ENCODE measurements at regions not wholly inside any gene's neighbourhood (a gene's known extent, or its start where the extent isn't known, plus 50 kb on each side); places are given as distances from the start of the nearest gene placed in this dataset.

- Histone ChIP-seq H3K27me3 (ENCODE audit: control insufficient read depth, insufficient read depth, low read length, poor library complexity, severe bottlenecking) (no peaks in the 10 kb centered on the region), H3K27ac (ENCODE audit: low read depth, low read length) (peak overlapping the region; percentile 42), H3K4me3 (ENCODE audit: low read length) (no peak overlapping the region), H3K4me1 (ENCODE audit: control insufficient read depth, insufficient read depth, low read length) (peaks cover 15% of the 10 kb centered on the region), H3K9ac (ENCODE audit: extremely low read depth, low read length, poor library complexity, severe bottlenecking) (no peak overlapping the region), H3K9me3 (ENCODE audit: control insufficient read depth, low read length) (peaks cover 5% of the 10 kb centered on the region), H3K36me3 (ENCODE audit: control insufficient read depth, insufficient read depth, low read length) (no peaks in the 10 kb centered on the region)
- no peak overlapping the region for H3K27ac Mint-ChIP-seq
- H3K36me3 Mint-ChIP-seq (ENCODE audit: low read depth) = no peaks in the 10 kb centered on the region
- peaks cover 12% of the 10 kb centered on the region for H3K9me3 Mint-ChIP-seq
- WGBS, 2 experiments (ENCODE audit: insufficient coverage in 1 of 2, insufficient read length in 1 of 2) = 29 to 42% methylated on average over 2 to 3 of the region's 3 CpGs
- TF ChIP-seq, protein P1, sequence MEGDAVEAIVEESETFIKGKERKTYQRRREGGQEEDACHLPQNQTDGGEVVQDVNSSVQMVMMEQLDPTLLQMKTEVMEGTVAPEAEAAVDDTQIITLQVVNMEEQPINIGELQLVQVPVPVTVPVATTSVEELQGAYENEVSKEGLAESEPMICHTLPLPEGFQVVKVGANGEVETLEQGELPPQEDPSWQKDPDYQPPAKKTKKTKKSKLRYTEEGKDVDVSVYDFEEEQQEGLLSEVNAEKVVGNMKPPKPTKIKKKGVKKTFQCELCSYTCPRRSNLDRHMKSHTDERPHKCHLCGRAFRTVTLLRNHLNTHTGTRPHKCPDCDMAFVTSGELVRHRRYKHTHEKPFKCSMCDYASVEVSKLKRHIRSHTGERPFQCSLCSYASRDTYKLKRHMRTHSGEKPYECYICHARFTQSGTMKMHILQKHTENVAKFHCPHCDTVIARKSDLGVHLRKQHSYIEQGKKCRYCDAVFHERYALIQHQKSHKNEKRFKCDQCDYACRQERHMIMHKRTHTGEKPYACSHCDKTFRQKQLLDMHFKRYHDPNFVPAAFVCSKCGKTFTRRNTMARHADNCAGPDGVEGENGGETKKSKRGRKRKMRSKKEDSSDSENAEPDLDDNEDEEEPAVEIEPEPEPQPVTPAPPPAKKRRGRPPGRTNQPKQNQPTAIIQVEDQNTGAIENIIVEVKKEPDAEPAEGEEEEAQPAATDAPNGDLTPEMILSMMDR (conservative IDR thresholded peaks at IDR 0.05) = no peak
- H3K4me1 Mint-ChIP-seq = peaks cover 36% of the 10 kb centered on the region
- H3K4me3 Mint-ChIP-seq = no peak overlapping the region
- no peak for DNase-seq
- no peaks in the 10 kb centered on the region for H3K27me3 Mint-ChIP-seq (ENCODE audit: insufficient read depth)
These were observed 413.5 kb upstream of the CLINT1 start for GRCh38 chr5:158272409-158272808.

DNA sequence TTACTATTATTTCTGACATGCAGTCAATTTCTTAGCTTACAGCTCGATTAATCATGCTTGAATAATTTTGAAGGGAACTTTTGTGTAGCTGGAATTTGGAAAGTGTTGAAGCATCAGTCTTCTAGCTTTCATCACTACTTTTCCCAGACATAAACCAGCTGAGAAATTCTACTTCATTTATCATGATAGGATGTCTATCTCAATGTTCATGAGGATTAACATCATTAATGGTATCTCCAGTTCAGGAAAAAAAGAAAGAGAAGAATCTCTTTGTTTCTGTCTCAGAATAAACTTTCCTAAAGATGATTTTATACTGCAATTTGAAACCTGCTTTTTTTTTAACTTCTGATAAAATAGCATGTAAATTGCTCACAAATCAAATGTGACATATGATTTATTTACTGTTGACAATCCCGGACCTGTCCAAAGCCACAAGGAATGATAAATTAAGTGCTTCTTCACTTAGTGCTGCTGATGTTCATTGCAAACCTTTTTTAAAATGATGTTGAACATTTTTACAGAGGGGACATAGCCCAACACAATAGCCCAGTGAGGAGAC lies 412.1 kb upstream of the CLINT1 start:
- Histone ChIP-seq H3K36me3 (ENCODE audit: control insufficient read depth, insufficient read depth, low read length) (no peaks in the 10 kb centered on the region), H3K9ac (ENCODE audit: extremely low read depth, low read length, poor library complexity, severe bottlenecking) (no peak overlapping the region), H3K4me1 (ENCODE audit: control insufficient read depth, insufficient read depth, low read length) (peaks cover 11% of the 10 kb centered on the region), H3K9me3 (ENCODE audit: control insufficient read depth, low read length) (peaks cover 15% of the 10 kb centered on the region), H3K27me3 (ENCODE audit: control insufficient read depth, insufficient read depth, low read length, poor library complexity, severe bottlenecking) (no peaks in the 10 kb centered on the region), H3K4me3 (ENCODE audit: low read length) (no peak overlapping the region), H3K27ac (ENCODE audit: low read depth, low read length) (peak overlapping the region; percentile 34)
- TF ChIP-seq, protein P1 (conservative IDR thresholded peaks at IDR 0.05) = no peak
- H3K27ac Mint-ChIP-seq = peak overlapping the region; percentile 19
- H3K4me1 Mint-ChIP-seq = peaks cover 23% of the 10 kb centered on the region
- DNase-seq = no peak
- no peaks in the 10 kb centered on the region for H3K36me3 Mint-ChIP-seq (ENCODE audit: low read depth)
- H3K9me3 Mint-ChIP-seq = peaks cover 20% of the 10 kb centered on the region
- H3K4me3 Mint-ChIP-seq = no peak overlapping the region
- WGBS, 2 experiments (ENCODE audit: insufficient coverage in 1 of 2, insufficient read length in 1 of 2) = 17 to 69% methylated on average over 1 to 2 of the region's 2 CpGs
- H3K27me3 Mint-ChIP-seq (ENCODE audit: insufficient read depth) = no peaks in the 10 kb centered on the region

GRCh38 chr5:158268286-158268685 lies 409.3 kb upstream of the CLINT1 start:
- 88 to 91% methylated on average over 4 to 8 of the region's 8 CpGs for WGBS, 2 experiments (ENCODE audit: insufficient coverage in 1 of 2, insufficient read length in 1 of 2)
- H3K9me3 ChIP-seq (ENCODE audit: control insufficient read depth, low read length) = peaks cover 15% of the 10 kb centered on the region
- TF ChIP-seq, protein P1 (conservative IDR thresholded peaks at IDR 0.05) = no peak

More at GRCh38 chr5:158268286-158268685, 409.3 kb upstream of the CLINT1 start:
- no peaks in the 10 kb centered on the region for H3K36me3 ChIP-seq (ENCODE audit: control insufficient read depth, insufficient read depth, low read length)
- Mint-ChIP-seq H3K27ac (no peak overlapping the region), H3K4me3 (no peak overlapping the region), H3K4me1 (peaks cover 12% of the 10 kb centered on the region), H3K36me3 (ENCODE audit: low read depth) (no peaks in the 10 kb centered on the region), H3K27me3 (ENCODE audit: insufficient read depth) (no peaks in the 10 kb centered on the region), H3K9me3 (peaks cover 20% of the 10 kb centered on the region)
- no peak overlapping the region for H3K9ac ChIP-seq (ENCODE audit: extremely low read depth, low read length, poor library complexity, severe bottlenecking)
- H3K4me1 ChIP-seq (ENCODE audit: control insufficient read depth, insufficient read depth, low read length) = peaks cover 2% of the 10 kb centered on the region
- no peak overlapping the region for H3K27ac ChIP-seq (ENCODE audit: low read depth, low read length)
- no peak for DNase-seq
- H3K4me3 ChIP-seq (ENCODE audit: low read length) = no peak overlapping the region
- no peaks in the 10 kb centered on the region for H3K27me3 ChIP-seq (ENCODE audit: control insufficient read depth, insufficient read depth, low read length, poor library complexity, severe bottlenecking)

Data from endodermal cell (in vitro differentiated cells).